Endothelial cell of umbilical vein (primary cell): ENCODE measurements at regions not wholly inside any gene's neighbourhood (a gene's known extent, or its start where the extent isn't known, plus 50 kb on each side); places are given as distances from the start of the nearest gene placed in this dataset.

Source experiments
- CTCF ChIP-seq, 2 donors: IDR thresholded peaks; 1 replicate in 1 of 2; 2 replicates in 1 of 2; pipeline ENCODE4 v1.5.1; 2011; ENCODE audit warnings: low read length in 2 of 2, mild to moderate bottlenecking in 2 of 2, moderate library complexity in 2 of 2, control low read depth in 1 of 2, inconsistent platforms in 1 of 2, low read depth in 1 of 2; ENCODE audit not compliant: insufficient read depth in 1 of 2; ENCODE audit errors: extremely low read depth in 1 of 2
- EZH2 ChIP-seq: IDR thresholded peaks from 2 replicates; pipeline ENCODE4 v1.6.1; 2012; ENCODE audit warnings: borderline replicate concordance, low read depth, mild to moderate bottlenecking, moderate library complexity, low read length, inconsistent platforms; ENCODE audit not compliant: severe bottlenecking
- GATA2 ChIP-seq: IDR thresholded peaks from 2 replicates; pipeline ENCODE4 v1.7.0; 2011; ENCODE audit warnings: low read depth, mild to moderate bottlenecking, moderate library complexity, mixed read lengths, low read length; ENCODE audit not compliant: insufficient read length, insufficient read depth
- MAX ChIP-seq: IDR thresholded peaks from 2 replicates; pipeline ENCODE4 v1.6.1; 2011; ENCODE audit not compliant: insufficient read depth, insufficient read length
- POLR2A ChIP-seq: IDR thresholded peaks from 2 replicates; pipeline ENCODE4 v1.6.1; 2012; ENCODE audit warnings: low read depth, mild to moderate bottlenecking, control low read depth, low read length
- POLR2AphosphoS5 ChIP-seq: IDR thresholded peaks from 2 replicates; pipeline ENCODE4 v1.6.1; 2012; ENCODE audit warnings: low read depth, mild to moderate bottlenecking, control low read depth, low read length, moderate library complexity; ENCODE audit not compliant: insufficient read depth

- TF ChIP-seq EZH2 (no peak), CTCF (IDR thresholded peaks at IDR 0.05; ENCODE audit: extremely low read depth in 1 of 2, insufficient read depth in 1 of 2, low read depth in 1 of 2, low read length in 2 of 2) (no peak), POLR2A (no peak), POLR2AphosphoS5 (no peak), GATA2 (no peak), MAX (no peak)
Measured at GRCh38 chr3:154510780-154511179, 80.8 kb upstream of the GPR149 start.
